ENCODE measurements at regions not wholly inside any gene's neighbourhood (a gene's known extent, or its start where the extent isn't known, plus 50 kb on each side); places are given as distances from the start of the nearest gene placed in this dataset.
"Not testable (repeated sequence)": the region's sequence is repeated elsewhere in the genome, so short reads cannot be mapped to it uniquely, and the experiment has no call there.

- no peak for DNase-seq
Observed at GRCh38 chr13:57784633-57785032, 153.1 kb downstream of the PCDH17 start.

- no peak for DNase-seq
Observed at GRCh38 chr13:57787058-57787791, 155.7 kb downstream of the PCDH17 start.

GRCh38 chr13:57799624-57800023 lies 168.1 kb downstream of the PCDH17 start:
- DNase-seq = peak; percentile 8

- peak; percentile 77 for DNase-seq
Observed at GRCh38 chr13:57813651-57814050, 182.1 kb downstream of the PCDH17 start.

- no peak for DNase-seq
Observed at GRCh38 chr13:57815600-57815999, 184.1 kb downstream of the PCDH17 start.

- DNase-seq = no peak
Observed at GRCh38 chr13:57820924-57821323, 189.4 kb downstream of the PCDH17 start.

GRCh38 chr13:57823704-57824103 lies 192.2 kb downstream of the PCDH17 start:
- no peak for DNase-seq

GRCh38 chr13:57824121-57824520 lies 192.6 kb downstream of the PCDH17 start:
- DNase-seq = no peak

GRCh38 chr13:57825066-57825465 lies 193.5 kb downstream of the PCDH17 start:
- DNase-seq = no peak

- DNase-seq = no peak
Observed at GRCh38 chr13:57829496-57829895, 198.0 kb downstream of the PCDH17 start.

- peak; percentile 8 for DNase-seq
Observed at GRCh38 chr13:57832187-57832586, 200.6 kb downstream of the PCDH17 start.

GRCh38 chr13:57837801-57838200 lies 206.3 kb downstream of the PCDH17 start:
- DNase-seq = no peak

GRCh38 chr13:57843521-57843920 lies 212.0 kb downstream of the PCDH17 start:
- DNase-seq = no peak

- no peak for DNase-seq
Observed at GRCh38 chr13:57846600-57847173, 215.1 kb downstream of the PCDH17 start.

- no peak for DNase-seq
Observed at GRCh38 chr13:57857945-57858344, 226.4 kb downstream of the PCDH17 start.

GRCh38 chr13:57858376-57858775 lies 226.8 kb downstream of the PCDH17 start:
- no peak for DNase-seq

GRCh38 chr13:57862879-57863278 lies 231.3 kb downstream of the PCDH17 start:
- DNase-seq = no peak

- DNase-seq = no peak
Observed at GRCh38 chr13:57865600-57866294, 234.2 kb downstream of the PCDH17 start.

- DNase-seq = no peak
Observed at GRCh38 chr13:57874530-57874929, 243.0 kb downstream of the PCDH17 start.

- DNase-seq = peak; percentile 18
Observed at GRCh38 chr13:57877601-57878000, 246.1 kb downstream of the PCDH17 start.

- DNase-seq = no peak
Observed at GRCh38 chr13:57878291-57878690, 246.7 kb downstream of the PCDH17 start.

GRCh38 chr13:57897225-57897624 lies 265.7 kb downstream of the PCDH17 start:
- DNase-seq = no peak

- DNase-seq = peak; percentile 28
Observed at GRCh38 chr13:57899096-57899495, 267.6 kb downstream of the PCDH17 start.

- DNase-seq = not testable (repeated sequence)
Observed at GRCh38 chr13:57909833-57910232, 278.3 kb downstream of the PCDH17 start.

All from NCI-H2171 treated with DMSO at 0.1 percent for 48 hours (cell line).